Ishikawa (cell line): ENCODE measurements at regions not wholly inside any gene's neighbourhood (a gene's known extent, or its start where the extent isn't known, plus 50 kb on each side); places are given as distances from the start of the nearest gene placed in this dataset.

Source experiments
- CEBPB ChIP-seq: IDR thresholded peaks from 2 replicates; pipeline ENCODE4 v1.6.1; 2012
- CREB1 ChIP-seq: IDR thresholded peaks from 2 replicates; pipeline ENCODE4 v1.6.1; 2012; ENCODE audit warnings: low read depth
- EGR1 ChIP-seq: IDR thresholded peaks from 2 replicates; pipeline ENCODE4 v1.6.1; 2012
- EP300 ChIP-seq: IDR thresholded peaks from 2 replicates; pipeline ENCODE4 v1.6.1; 2012; ENCODE audit warnings: borderline replicate concordance
- FOXM1 ChIP-seq: IDR thresholded peaks from 2 replicates; pipeline ENCODE4 v1.6.1; 2012; ENCODE audit warnings: low read depth, borderline replicate concordance
- MAX ChIP-seq: IDR thresholded peaks from 2 replicates; pipeline ENCODE4 v1.6.1; 2012
- NFIC ChIP-seq: IDR thresholded peaks from 2 replicates; pipeline ENCODE4 v1.6.1; 2012
- RAD21 ChIP-seq: IDR thresholded peaks from 2 replicates; pipeline ENCODE4 v1.6.1; 2012; ENCODE audit warnings: low read depth
- REST ChIP-seq: IDR thresholded peaks from 2 replicates; pipeline ENCODE4 v1.6.1; 2012; ENCODE audit warnings: low read depth, mild to moderate bottlenecking
- TAF1 ChIP-seq: IDR thresholded peaks from 2 replicates; pipeline ENCODE4 v1.6.1; 2012; ENCODE audit warnings: low read depth, mild to moderate bottlenecking
- TCF12 ChIP-seq: IDR thresholded peaks from 2 replicates; pipeline ENCODE4 v1.6.1; 2012; ENCODE audit warnings: low read depth
- TEAD4 ChIP-seq: IDR thresholded peaks from 2 replicates; pipeline ENCODE4 v1.6.1; 2012
- USF1 ChIP-seq: IDR thresholded peaks from 2 replicates; pipeline ENCODE4 v1.6.1; 2012
- YY1 ChIP-seq: IDR thresholded peaks from 2 replicates; pipeline ENCODE4 v1.6.1; 2012; ENCODE audit warnings: low read depth
- ZBTB7A ChIP-seq: IDR thresholded peaks from 2 replicates; pipeline ENCODE4 v1.6.1; 2012; ENCODE audit warnings: low read depth

- no peak for TF ChIP-seq FOXM1
- TF ChIP-seq TEAD4 = no peak
- TF ChIP-seq EP300 = no peak
- no peak for TF ChIP-seq RAD21
- TF ChIP-seq NFIC = no peak
- no peak for TF ChIP-seq ZBTB7A
- no peak for TF ChIP-seq USF1
Measured at GRCh38 chr18:43389163-43389562, 111.9 kb upstream of the SYT4 start.

- TF ChIP-seq MAX = no peak
- no peak for TF ChIP-seq TAF1
- no peak for TF ChIP-seq CREB1
- TF ChIP-seq EP300 = no peak
- no peak for TF ChIP-seq EGR1
- no peak for TF ChIP-seq RAD21
- TF ChIP-seq CEBPB = no peak
- no peak for TF ChIP-seq TCF12
- no peak for TF ChIP-seq NFIC
- no peak for TF ChIP-seq ZBTB7A
- TF ChIP-seq YY1 = no peak
- TF ChIP-seq FOXM1 = no peak
- TF ChIP-seq USF1 = no peak
Measured at GRCh38 chr18:43392168-43392567, 114.9 kb upstream of the SYT4 start.

GRCh38 chr18:43393174-43393573 is 115.9 kb upstream of the SYT4 start:
- no peak for TF ChIP-seq NFIC
- TF ChIP-seq MAX = no peak
- TF ChIP-seq YY1 = no peak
- no peak for TF ChIP-seq EP300
- no peak for TF ChIP-seq REST
- TF ChIP-seq ZBTB7A = no peak
- no peak for TF ChIP-seq CREB1
- TF ChIP-seq EGR1 = no peak
- no peak for TF ChIP-seq TEAD4
- no peak for TF ChIP-seq USF1

GRCh38 chr18:43396266-43396665 is 119.0 kb upstream of the SYT4 start:
- TF ChIP-seq RAD21 = peak; percentile 43
- no peak for TF ChIP-seq REST

GRCh38 chr18:43398601-43399000 is 121.3 kb upstream of the SYT4 start:
- TF ChIP-seq TCF12 = no peak
- TF ChIP-seq REST = no peak
- no peak for TF ChIP-seq TEAD4
- no peak for TF ChIP-seq MAX
- TF ChIP-seq EP300 = no peak
- TF ChIP-seq USF1 = no peak
- TF ChIP-seq CEBPB = no peak
- no peak for TF ChIP-seq CREB1
